Ishikawa (cell line): ENCODE measurements at regions not wholly inside any gene's neighbourhood (a gene's known extent, or its start where the extent isn't known, plus 50 kb on each side); places are given as distances from the start of the nearest gene placed in this dataset.

Experiments used
- CEBPB ChIP-seq: IDR thresholded peaks from 2 replicates; pipeline ENCODE4 v1.6.1; 2012
- CREB1 ChIP-seq: IDR thresholded peaks from 2 replicates; pipeline ENCODE4 v1.6.1; 2012; ENCODE audit warnings: low read depth
- EGR1 ChIP-seq: IDR thresholded peaks from 2 replicates; pipeline ENCODE4 v1.6.1; 2012
- EP300 ChIP-seq: IDR thresholded peaks from 2 replicates; pipeline ENCODE4 v1.6.1; 2012; ENCODE audit warnings: borderline replicate concordance
- FOXM1 ChIP-seq: IDR thresholded peaks from 2 replicates; pipeline ENCODE4 v1.6.1; 2012; ENCODE audit warnings: low read depth, borderline replicate concordance
- MAX ChIP-seq: IDR thresholded peaks from 2 replicates; pipeline ENCODE4 v1.6.1; 2012
- NFIC ChIP-seq: IDR thresholded peaks from 2 replicates; pipeline ENCODE4 v1.6.1; 2012
- RAD21 ChIP-seq: IDR thresholded peaks from 2 replicates; pipeline ENCODE4 v1.6.1; 2012; ENCODE audit warnings: low read depth
- TAF1 ChIP-seq: IDR thresholded peaks from 2 replicates; pipeline ENCODE4 v1.6.1; 2012; ENCODE audit warnings: low read depth, mild to moderate bottlenecking
- TCF12 ChIP-seq: IDR thresholded peaks from 2 replicates; pipeline ENCODE4 v1.6.1; 2012; ENCODE audit warnings: low read depth
- TEAD4 ChIP-seq: IDR thresholded peaks from 2 replicates; pipeline ENCODE4 v1.6.1; 2012
- YY1 ChIP-seq: IDR thresholded peaks from 2 replicates; pipeline ENCODE4 v1.6.1; 2012; ENCODE audit warnings: low read depth
- ZBTB7A ChIP-seq: IDR thresholded peaks from 2 replicates; pipeline ENCODE4 v1.6.1; 2012; ENCODE audit warnings: low read depth
- TF ChIP-seq, protein P1 (sequence below): IDR thresholded peaks from 2 replicates; pipeline ENCODE4 v1.6.1; 2012
- TF ChIP-seq, protein P2 (sequence below): IDR thresholded peaks from 2 replicates; pipeline ENCODE4 v1.6.1; 2012; ENCODE audit warnings: low read depth, mild to moderate bottlenecking

GRCh38 chr17:74019860-74020259, 183.6 kb upstream of the RPL38 start:
- TF ChIP-seq RAD21: no peak
- TF ChIP-seq TEAD4: no peak

DNA sequence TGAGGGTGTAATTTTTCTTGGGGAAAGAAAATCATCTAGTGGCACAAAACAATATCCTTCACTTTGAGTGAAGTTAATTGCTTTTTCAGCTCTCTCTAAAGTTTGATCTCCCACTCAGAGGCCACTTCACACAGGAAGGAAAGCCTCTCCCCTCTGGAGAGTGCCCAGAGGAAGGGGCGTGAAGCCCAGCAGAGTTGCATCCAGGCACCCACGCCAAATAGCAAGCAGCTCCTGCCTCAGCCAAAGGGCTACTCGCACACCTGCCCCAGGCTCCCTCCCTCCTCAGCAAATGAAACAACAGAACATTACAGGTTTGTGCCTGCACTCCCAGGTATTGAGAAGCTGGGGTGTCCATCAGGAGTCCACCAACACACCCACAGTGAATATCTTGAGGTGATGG, 183.0 kb upstream of the RPL38 start:
- TF ChIP-seq, protein P1, sequence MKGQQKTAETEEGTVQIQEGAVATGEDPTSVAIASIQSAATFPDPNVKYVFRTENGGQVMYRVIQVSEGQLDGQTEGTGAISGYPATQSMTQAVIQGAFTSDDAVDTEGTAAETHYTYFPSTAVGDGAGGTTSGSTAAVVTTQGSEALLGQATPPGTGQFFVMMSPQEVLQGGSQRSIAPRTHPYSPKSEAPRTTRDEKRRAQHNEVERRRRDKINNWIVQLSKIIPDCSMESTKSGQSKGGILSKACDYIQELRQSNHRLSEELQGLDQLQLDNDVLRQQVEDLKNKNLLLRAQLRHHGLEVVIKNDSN: no peak
- TF ChIP-seq TCF12: no peak
- no peak for TF ChIP-seq CEBPB
- TF ChIP-seq, protein P2, sequence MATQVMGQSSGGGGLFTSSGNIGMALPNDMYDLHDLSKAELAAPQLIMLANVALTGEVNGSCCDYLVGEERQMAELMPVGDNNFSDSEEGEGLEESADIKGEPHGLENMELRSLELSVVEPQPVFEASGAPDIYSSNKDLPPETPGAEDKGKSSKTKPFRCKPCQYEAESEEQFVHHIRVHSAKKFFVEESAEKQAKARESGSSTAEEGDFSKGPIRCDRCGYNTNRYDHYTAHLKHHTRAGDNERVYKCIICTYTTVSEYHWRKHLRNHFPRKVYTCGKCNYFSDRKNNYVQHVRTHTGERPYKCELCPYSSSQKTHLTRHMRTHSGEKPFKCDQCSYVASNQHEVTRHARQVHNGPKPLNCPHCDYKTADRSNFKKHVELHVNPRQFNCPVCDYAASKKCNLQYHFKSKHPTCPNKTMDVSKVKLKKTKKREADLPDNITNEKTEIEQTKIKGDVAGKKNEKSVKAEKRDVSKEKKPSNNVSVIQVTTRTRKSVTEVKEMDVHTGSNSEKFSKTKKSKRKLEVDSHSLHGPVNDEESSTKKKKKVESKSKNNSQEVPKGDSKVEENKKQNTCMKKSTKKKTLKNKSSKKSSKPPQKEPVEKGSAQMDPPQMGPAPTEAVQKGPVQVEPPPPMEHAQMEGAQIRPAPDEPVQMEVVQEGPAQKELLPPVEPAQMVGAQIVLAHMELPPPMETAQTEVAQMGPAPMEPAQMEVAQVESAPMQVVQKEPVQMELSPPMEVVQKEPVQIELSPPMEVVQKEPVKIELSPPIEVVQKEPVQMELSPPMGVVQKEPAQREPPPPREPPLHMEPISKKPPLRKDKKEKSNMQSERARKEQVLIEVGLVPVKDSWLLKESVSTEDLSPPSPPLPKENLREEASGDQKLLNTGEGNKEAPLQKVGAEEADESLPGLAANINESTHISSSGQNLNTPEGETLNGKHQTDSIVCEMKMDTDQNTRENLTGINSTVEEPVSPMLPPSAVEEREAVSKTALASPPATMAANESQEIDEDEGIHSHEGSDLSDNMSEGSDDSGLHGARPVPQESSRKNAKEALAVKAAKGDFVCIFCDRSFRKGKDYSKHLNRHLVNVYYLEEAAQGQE: no peak
- no peak for TF ChIP-seq TEAD4
- no peak for TF ChIP-seq RAD21
- no peak for TF ChIP-seq NFIC
- no peak for TF ChIP-seq MAX
- no peak for TF ChIP-seq YY1
- no peak for TF ChIP-seq FOXM1
- no peak for TF ChIP-seq TAF1
- no peak for TF ChIP-seq EP300
- TF ChIP-seq EGR1: no peak
- TF ChIP-seq ZBTB7A: no peak
- TF ChIP-seq CREB1: no peak

- TF ChIP-seq CREB1 (no peak), ZBTB7A (no peak), FOXM1 (no peak), CEBPB (no peak), TEAD4 (no peak), EP300 (no peak), TCF12 (no peak), MAX (no peak), YY1 (no peak), NFIC (no peak), TAF1 (no peak), RAD21 (no peak)
- TF ChIP-seq, protein P2: no peak
- TF ChIP-seq, protein P1: no peak
These were observed 178.5 kb upstream of the RPL38 start for GRCh38 chr17:74024871-74025531.

DNA sequence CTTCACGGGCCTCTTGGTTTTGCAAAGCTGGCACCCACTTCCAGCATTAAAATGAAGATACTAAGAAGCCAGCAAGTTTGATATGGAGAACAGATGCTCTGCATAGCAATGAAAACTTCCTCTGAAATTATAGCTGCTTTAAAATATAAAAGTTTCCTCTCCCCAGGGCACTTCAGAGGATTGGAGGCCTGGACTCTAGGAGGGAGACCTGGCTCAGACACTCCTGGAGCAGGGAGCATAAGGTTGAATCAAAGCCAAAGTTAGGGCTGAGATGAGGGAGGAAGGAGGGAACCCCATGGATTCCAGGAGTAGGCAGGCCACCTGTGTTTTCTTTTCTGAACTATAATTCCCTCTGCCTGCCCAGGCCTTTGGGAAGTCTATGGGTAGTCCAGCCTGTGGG, 176.0 kb upstream of the RPL38 start:
- TF ChIP-seq NFIC: no peak
- TF ChIP-seq, protein P1: no peak
- no peak for TF ChIP-seq TAF1
- TF ChIP-seq MAX: no peak
- TF ChIP-seq CREB1: no peak
- TF ChIP-seq TEAD4: no peak
- TF ChIP-seq YY1: no peak
- no peak for TF ChIP-seq RAD21
- TF ChIP-seq CEBPB: no peak
- TF ChIP-seq FOXM1: no peak
- TF ChIP-seq, protein P2: no peak
- TF ChIP-seq EP300: no peak
- no peak for TF ChIP-seq ZBTB7A
- no peak for TF ChIP-seq TCF12
- no peak for TF ChIP-seq EGR1
